SK-N-MC (cell line): ENCODE measurements at regions not wholly inside any gene's neighbourhood (a gene's known extent, or its start where the extent isn't known, plus 50 kb on each side); places are given as distances from the start of the nearest gene placed in this dataset.

Experiments used
- EZH2 ChIP-seq: fragments of 200-600 bp; sonication (generic); IDR thresholded peaks from one replicate; pipeline ENCODE4 v1.6.1; 2017; ENCODE audit warnings: antibody characterized with exemption
- POLR2AphosphoS5 ChIP-seq: IDR thresholded peaks from 2 replicates; pipeline ENCODE4 v1.6.1; 2012; ENCODE audit warnings: mild to moderate bottlenecking, low read depth, low read length, borderline replicate concordance

- TF ChIP-seq EZH2 (no peak), POLR2AphosphoS5 (no peak)
Observed at GRCh38 chr14:61102549-61103466, 121.8 kb downstream of the SLC38A6 start.
